HCT116 (cell line): ENCODE measurements at regions not wholly inside any gene's neighbourhood (a gene's known extent, or its start where the extent isn't known, plus 50 kb on each side); places are given as distances from the start of the nearest gene placed in this dataset.

ENCODE experiments used
- ATAC-seq: fragments of 200-7000 bp; cut with Tn5 transposase; 2 replicates; pipeline ENCODE4 v1.9.1; 2020; ENCODE audit warnings: mild to moderate bottlenecking, moderate library complexity
- BruUV-seq: library from RNA; stranded (reverse); fragments of 400-500 nt; replicated peaks from 2 replicates; lab custom pipeline; 2021; lab: Mats Ljungman, UMichigan
- CTCF ChIA-PET: fragments of 300-600 bp; sonication (Branson Sonifier 250); formaldehyde crosslinking; loops from one replicate; lab custom pipeline; 2021; ENCODE audit warnings: antibody characterized with exemption; lab: Charles Lee
- POLR2A ChIA-PET: fragments of 300-600, 350-600 bp; sonication (Branson Sonifier 250); formaldehyde crosslinking; loops from one replicate; lab custom pipeline; 2021; ENCODE audit warnings: antibody characterized with exemption; lab: Charles Lee
- RAD21 ChIA-PET, 2 experiments: fragments of 300-600 bp; sonication (Branson Sonifier 250); formaldehyde crosslinking; loops; one replicate each; lab custom pipeline; 2023; ENCODE audit warnings: low total read pairs in 2 of 2; ENCODE audit not compliant: uncharacterized antibody in 2 of 2, unreplicated experiment in 2 of 2, low non-redundant PET in 1 of 2; lab: Charles Lee
- DNase-seq: peaks from one replicate; pipeline ENCODE4 v3.0.0-alpha.2; 2010; ENCODE audit warnings: low read depth, low spot score
- H2AFZ ChIP-seq: fragments of 200-600 bp; shearing (Covaris generic), sonication (generic); 2 replicates; pipeline ENCODE4 v1.6.1; 2017; ENCODE audit warnings: low read depth, mixed run types, mixed read lengths, antibody characterized with exemption, low read length; ENCODE audit not compliant: poor library complexity, severe bottlenecking
- H3K27ac ChIP-seq: 2 replicates; pipeline ENCODE4 v1.5.1; 2012; ENCODE audit warnings: low read depth, low read length
- H3K27me3 ChIP-seq: fragments of 200-600 bp; sonication (generic); 2 replicates; pipeline ENCODE4 v1.6.1; 2016; ENCODE audit warnings: mixed run types, low read length, mixed read lengths; ENCODE audit not compliant: insufficient read depth
- H3K36me3 ChIP-seq, 2 experiments: fragments of 200-500 bp in 1 of 2; fragments of 200-600 bp in 1 of 2; sonication (Bioruptor generic) in 1 of 2; sonication (generic) in 1 of 2; 2 replicates each; pipeline versions ENCODE4 v1.5.1 to v1.6.1; 2014 to 2016; ENCODE audit warnings: low read length in 2 of 2, inconsistent platforms in 1 of 2, mixed read lengths in 1 of 2, mixed run types in 1 of 2; ENCODE audit not compliant: insufficient read depth in 2 of 2, control insufficient read depth in 1 of 2
- H3K4me1 ChIP-seq, 2 experiments: fragments of 200-600 bp in 1 of 2; sonication (generic) in 1 of 2; 2 replicates each; pipeline versions ENCODE4 v1.5.1 to v1.6.1; 2012 to 2017; ENCODE audit warnings: low read length in 2 of 2, inconsistent platforms in 1 of 2, mild to moderate bottlenecking in 1 of 2, mixed read lengths in 1 of 2, mixed run types in 1 of 2, moderate library complexity in 1 of 2; ENCODE audit not compliant: insufficient read depth in 2 of 2, control insufficient read depth in 1 of 2
- H3K4me2 ChIP-seq: fragments of 200-600 bp; sonication (generic); 2 replicates; pipeline ENCODE4 v1.6.1; 2017; ENCODE audit warnings: mixed run types, low read length, mixed read lengths
- H3K4me3 ChIP-seq, 2 experiments: fragments of 200-600 bp in 1 of 2; sonication (generic) in 1 of 2; replicated peaks in 1 of 2; 2 replicates each; pipeline ENCODE4 v1.5.1; 2011 to 2016; ENCODE audit warnings: low read length in 2 of 2, control low read depth in 1 of 2, low read depth in 1 of 2, mild to moderate bottlenecking in 1 of 2, mixed read lengths in 1 of 2, mixed run types in 1 of 2
- H3K79me2 ChIP-seq: fragments of 200-600 bp; sonication (generic); 2 replicates; pipeline ENCODE4 v1.6.1; 2017; ENCODE audit warnings: mild to moderate bottlenecking, mixed run types, low read length, moderate library complexity, mixed read lengths; ENCODE audit not compliant: insufficient read depth
- H3K9ac ChIP-seq: fragments of 200-600 bp; sonication (generic); 2 replicates; pipeline ENCODE4 v1.6.1; 2016; ENCODE audit warnings: low read length, mixed read lengths
- H3K9me2 ChIP-seq: fragments of 200-600 bp; sonication (generic), shearing (Covaris generic); 2 replicates; pipeline ENCODE4 v1.6.1; 2017; ENCODE audit warnings: mixed run types, mild to moderate bottlenecking, moderate library complexity; ENCODE audit not compliant: insufficient read depth
- H3K9me3 ChIP-seq, 2 experiments: fragments of 200-500 bp in 1 of 2; fragments of 200-600 bp in 1 of 2; sonication (Bioruptor generic) in 1 of 2; sonication (generic) in 1 of 2; 2 replicates each; pipeline ENCODE4 v1.6.1; 2014 to 2017; ENCODE audit warnings: low read length in 2 of 2, mixed read lengths in 2 of 2, inconsistent platforms in 1 of 2, low read depth in 1 of 2, mild to moderate bottlenecking in 1 of 2, mixed run types in 1 of 2, moderate library complexity in 1 of 2; ENCODE audit not compliant: control insufficient read depth in 1 of 2, insufficient read depth in 1 of 2
- H4K20me1 ChIP-seq: fragments of 200-600 bp; sonication (generic), shearing (Covaris generic); 2 replicates; pipeline ENCODE4 v1.6.1; 2017; ENCODE audit warnings: mixed run types, mild to moderate bottlenecking, moderate library complexity; ENCODE audit not compliant: insufficient read depth
- CEBPB ChIP-seq: IDR thresholded peaks from 2 replicates; pipeline ENCODE4 v1.6.1; 2012; ENCODE audit warnings: low read depth
- EGR1 ChIP-seq: IDR thresholded peaks from 2 replicates; pipeline ENCODE4 v1.6.1; 2012; ENCODE audit warnings: low read depth
- ELF1 ChIP-seq: IDR thresholded peaks from 2 replicates; pipeline ENCODE4 v1.6.1; 2012; ENCODE audit warnings: low read depth, borderline replicate concordance
- EZH2 ChIP-seq: fragments of 200-600 bp; sonication (generic); IDR thresholded peaks from 2 replicates; pipeline ENCODE4 v1.6.1; 2017; ENCODE audit warnings: antibody characterized with exemption, mixed run types
- EZH2phosphoT487 ChIP-seq: fragments of 200-600 bp; IDR thresholded peaks from 2 replicates; pipeline ENCODE4 v1.6.1; 2018; ENCODE audit warnings: antibody characterized with exemption, borderline replicate concordance
- POLR2AphosphoS5 ChIP-seq: IDR thresholded peaks from 2 replicates; pipeline ENCODE4 v1.6.1; 2011; ENCODE audit warnings: mild to moderate bottlenecking, low read depth, low read length, moderate library complexity
- RAD21 ChIP-seq: IDR thresholded peaks from 2 replicates; pipeline ENCODE4 v1.6.1; 2012; ENCODE audit warnings: low read depth, mild to moderate bottlenecking
- SIN3A ChIP-seq: IDR thresholded peaks from 2 replicates; pipeline ENCODE4 v1.6.1; 2012; ENCODE audit warnings: low read depth
- SRF ChIP-seq: IDR thresholded peaks from 2 replicates; pipeline ENCODE4 v1.6.1; 2012; ENCODE audit warnings: low read depth
- TCF7L2 ChIP-seq: IDR thresholded peaks from 2 replicates; pipeline ENCODE4 v1.7.0; 2011; ENCODE audit warnings: borderline replicate concordance, inconsistent platforms; ENCODE audit not compliant: insufficient read depth, insufficient read length; ENCODE audit errors: extremely low read depth
- YY1 ChIP-seq: IDR thresholded peaks from 2 replicates; pipeline ENCODE4 v1.6.1; 2011; ENCODE audit warnings: low read length, low read depth, moderate library complexity, mild to moderate bottlenecking; ENCODE audit not compliant: insufficient replicate concordance; ENCODE audit errors: extremely low read depth
- intact Hi-C: fragments of 100-400 bp; cut with micrococcal nuclease; formaldehyde crosslinking; loops from 2 replicates; pipeline ENCODE4 v1.10.0; 2022
- TF ChIP-seq, protein P1 (sequence below): IDR thresholded peaks from 2 replicates; pipeline ENCODE4 v1.6.1; 2012
- TF ChIP-seq, protein P2 (sequence below), 3 experiments: fragments of 200-600 bp in 1 of 3; sonication (generic) in 1 of 3; IDR thresholded peaks in 2 of 3; conservative IDR thresholded peaks in 1 of 3; 2 replicates each; pipeline ENCODE4 v1.5.1; 2012 to 2017; ENCODE audit warnings: low read depth in 2 of 3, low read length in 2 of 3, antibody characterized with exemption in 1 of 3, borderline replicate concordance in 1 of 3, control low read depth in 1 of 3, mild to moderate bottlenecking in 1 of 3, mixed read lengths in 1 of 3, mixed run types in 1 of 3, moderate library complexity in 1 of 3; ENCODE audit not compliant: insufficient read depth in 1 of 3

DNA sequence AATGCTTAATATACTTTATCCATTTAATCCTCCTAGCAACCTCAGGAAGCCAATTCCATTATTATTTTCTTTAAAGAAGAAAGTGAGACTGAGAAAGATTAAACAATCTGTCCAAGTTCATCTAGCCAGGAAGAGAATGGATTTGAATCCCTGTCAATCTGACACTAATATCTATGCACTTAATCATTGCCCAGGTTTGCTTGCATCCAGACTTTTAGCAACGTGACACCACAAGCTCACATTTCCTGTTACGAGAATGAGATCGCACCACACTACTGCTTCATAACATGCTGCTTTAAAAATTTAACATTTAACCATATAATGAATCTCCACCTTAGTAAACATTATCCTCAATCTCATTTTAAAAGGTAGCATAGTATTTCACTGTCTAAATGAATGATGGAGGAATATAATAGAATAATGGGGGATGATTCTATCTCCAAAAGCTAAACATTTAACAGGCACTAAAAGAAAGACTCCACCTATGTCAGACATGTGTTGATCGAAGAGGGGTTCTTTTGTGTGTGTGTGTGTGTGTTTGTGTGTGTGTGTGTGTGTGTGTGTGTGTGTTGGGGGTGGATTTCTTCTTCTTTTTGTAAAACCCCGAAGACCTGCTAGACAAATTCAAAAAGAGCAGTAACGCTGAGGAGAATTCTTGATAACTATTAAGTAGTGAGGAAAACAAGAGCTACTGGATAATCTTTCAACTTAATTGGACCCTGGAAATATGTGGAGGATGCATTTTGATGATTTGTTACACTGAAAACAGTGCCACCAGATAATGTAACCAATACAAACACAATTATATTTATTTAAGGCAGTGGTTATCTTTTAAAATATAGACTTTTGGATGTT is 138.7 kb upstream of the NR3C1 start:
- Histone ChIP-seq H3K9ac (no peak overlapping the region), H3K9me3 (peaks cover 0 to 5% of the 10 kb centered on the region in 2 experiments; a peak in 1 of 4 replicates), H3K36me3 (no peaks in the 10 kb centered on the region), H3K79me2 (no peaks in the 10 kb centered on the region), H3K4me2 (no peak overlapping the region), H3K4me3 (no peak overlapping the region), H3K27ac (no peak overlapping the region), H4K20me1 (no peaks in the 10 kb centered on the region), H2AFZ (peak overlapping the region; percentile 58), H3K27me3 (no peaks in the 10 kb centered on the region), H3K4me1 (peaks cover 6 to 15% of the 10 kb centered on the region in 2 experiments; a peak in 2 of 4 replicates), H3K9me2 (no peaks in the 10 kb centered on the region)
- TF ChIP-seq, protein P1, sequence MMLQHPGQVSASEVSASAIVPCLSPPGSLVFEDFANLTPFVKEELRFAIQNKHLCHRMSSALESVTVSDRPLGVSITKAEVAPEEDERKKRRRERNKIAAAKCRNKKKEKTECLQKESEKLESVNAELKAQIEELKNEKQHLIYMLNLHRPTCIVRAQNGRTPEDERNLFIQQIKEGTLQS, result no peak
- no peak for TF ChIP-seq POLR2AphosphoS5
- no peak for TF ChIP-seq YY1
- no peak for TF ChIP-seq SRF
- no peak for TF ChIP-seq CEBPB
- TF ChIP-seq ELF1, result no peak
- no peak for TF ChIP-seq EZH2phosphoT487
- no peak for TF ChIP-seq RAD21
- TF ChIP-seq TCF7L2, result no peak
- TF ChIP-seq, protein P2, sequence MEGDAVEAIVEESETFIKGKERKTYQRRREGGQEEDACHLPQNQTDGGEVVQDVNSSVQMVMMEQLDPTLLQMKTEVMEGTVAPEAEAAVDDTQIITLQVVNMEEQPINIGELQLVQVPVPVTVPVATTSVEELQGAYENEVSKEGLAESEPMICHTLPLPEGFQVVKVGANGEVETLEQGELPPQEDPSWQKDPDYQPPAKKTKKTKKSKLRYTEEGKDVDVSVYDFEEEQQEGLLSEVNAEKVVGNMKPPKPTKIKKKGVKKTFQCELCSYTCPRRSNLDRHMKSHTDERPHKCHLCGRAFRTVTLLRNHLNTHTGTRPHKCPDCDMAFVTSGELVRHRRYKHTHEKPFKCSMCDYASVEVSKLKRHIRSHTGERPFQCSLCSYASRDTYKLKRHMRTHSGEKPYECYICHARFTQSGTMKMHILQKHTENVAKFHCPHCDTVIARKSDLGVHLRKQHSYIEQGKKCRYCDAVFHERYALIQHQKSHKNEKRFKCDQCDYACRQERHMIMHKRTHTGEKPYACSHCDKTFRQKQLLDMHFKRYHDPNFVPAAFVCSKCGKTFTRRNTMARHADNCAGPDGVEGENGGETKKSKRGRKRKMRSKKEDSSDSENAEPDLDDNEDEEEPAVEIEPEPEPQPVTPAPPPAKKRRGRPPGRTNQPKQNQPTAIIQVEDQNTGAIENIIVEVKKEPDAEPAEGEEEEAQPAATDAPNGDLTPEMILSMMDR (IDR thresholded peaks at IDR 0.05 in 2 of 3, conservative IDR thresholded peaks at IDR 0.05 in 1 of 3; ENCODE audit: borderline replicate concordance in 1 of 3, insufficient read depth in 1 of 3, low read depth in 2 of 3, low read length in 2 of 3), result no peak
- TF ChIP-seq SIN3A, result no peak
- no peak for TF ChIP-seq EZH2
- no peak for TF ChIP-seq EGR1
- intact Hi-C loops, result no loop called here
- ChIA-PET CTCF (no interaction called here), POLR2A (no interaction called here), RAD21 (interaction anchor here in 1 of 2 experiments (0.6 kb wide), 1 partner anchor 37 kb away, joined by 3 read pairs; no protein-coding TSS in a partner anchor)
- ATAC-seq (no peak), DNase-seq (no peak)
- BruUV-seq, result no TSS peak
